Activated CD4-positive, alpha-beta T cell treated with anti-CD3 and anti-CD28 coated beads for 4 hours (primary cell): ENCODE measurements at regions not wholly inside any gene's neighbourhood (a gene's known extent, or its start where the extent isn't known, plus 50 kb on each side); places are given as distances from the start of the nearest gene placed in this dataset.
"Not testable (repeated sequence)": the region's sequence is repeated elsewhere in the genome, so short reads cannot be mapped to it uniquely, and the experiment has no call there.

Source experiments
- DNase-seq, 2 donors: peaks; one replicate each; pipeline ENCODE4 v3.0.0-alpha.2; 2020

DNA sequence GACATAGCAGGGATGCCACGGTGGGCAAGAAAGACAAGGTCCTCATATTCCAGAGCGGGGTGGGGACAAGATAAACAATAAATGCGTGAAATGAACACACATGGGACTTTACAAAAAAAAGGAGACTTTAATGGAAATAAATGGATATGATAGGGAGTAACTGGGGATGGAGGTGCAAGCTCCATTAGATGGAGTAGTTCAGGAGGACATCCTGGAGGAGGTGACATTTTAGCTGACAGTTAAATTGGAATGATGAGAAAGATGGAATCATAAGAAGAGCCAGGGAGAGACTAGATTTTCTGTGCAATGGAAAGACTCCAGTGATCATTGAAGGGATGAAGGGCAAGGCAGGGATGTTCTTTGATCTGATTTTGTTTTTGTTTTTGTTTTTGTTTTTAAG is 83.6 kb upstream of the MYL10 start:
- DNase-seq = no peak

DNA sequence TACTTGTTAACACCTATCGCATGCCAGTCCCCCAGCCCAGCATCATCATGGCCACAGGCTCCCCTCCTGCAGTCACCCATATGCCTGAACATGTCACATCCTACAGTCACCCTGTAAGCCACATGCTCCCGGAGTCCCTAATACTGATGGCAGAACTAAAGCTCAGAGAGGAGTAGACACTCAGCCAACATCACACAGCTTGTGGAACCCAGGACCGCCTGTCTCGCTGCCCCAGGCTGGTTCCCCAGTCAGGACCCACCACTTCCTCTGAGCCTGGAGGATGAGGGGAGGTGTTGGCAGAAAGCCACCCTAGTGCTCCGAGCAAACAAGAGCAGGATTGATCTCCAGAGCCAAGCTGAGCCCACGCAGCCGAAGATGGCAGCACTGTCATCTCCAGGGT is 85.0 kb upstream of the MYL10 start:
- no peak for DNase-seq

- DNase-seq = no peak
These were observed 88.7 kb upstream of the MYL10 start for GRCh38 chr7:101717628-101718357.

DNA sequence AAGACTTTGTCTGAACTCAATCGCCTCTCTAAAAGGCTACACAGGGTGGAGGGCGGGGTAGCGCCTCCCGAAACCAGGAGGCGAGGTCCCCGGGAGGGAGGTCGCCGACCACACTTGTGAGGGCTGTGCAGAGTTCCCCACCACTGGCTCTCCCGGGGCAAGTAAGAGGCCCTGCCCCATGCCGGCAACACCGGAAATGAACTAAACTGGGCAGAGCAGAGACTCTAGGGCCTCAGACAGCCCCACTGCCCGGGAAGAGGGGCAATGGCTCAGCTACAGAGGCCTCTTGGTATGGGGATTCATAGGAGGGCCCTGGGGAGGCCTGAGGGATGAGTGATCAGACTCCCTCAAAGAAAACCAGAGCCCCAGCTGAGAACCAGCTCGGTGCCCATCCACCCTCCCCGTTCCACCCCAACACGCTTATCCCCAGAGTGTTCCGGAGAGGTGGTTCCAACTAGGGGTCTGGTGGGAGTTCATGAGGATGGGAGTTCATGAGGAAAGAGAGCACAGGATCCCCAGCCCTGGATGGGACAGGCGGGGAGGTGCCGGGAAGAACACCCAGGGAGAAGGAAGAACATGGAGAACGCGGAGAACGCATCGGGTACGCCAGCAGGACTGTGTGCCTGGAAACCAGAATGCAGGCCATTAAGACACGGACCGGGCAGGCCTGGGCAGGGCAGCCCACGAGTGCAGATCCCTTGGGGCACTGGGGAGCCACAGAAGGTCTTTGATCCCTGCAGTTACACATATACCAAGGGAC is 89.4 kb upstream of the MYL10 start:
- no peak for DNase-seq

GRCh38 chr7:101719123-101719470 is 90.0 kb upstream of the MYL10 start:
- no peak for DNase-seq

DNA sequence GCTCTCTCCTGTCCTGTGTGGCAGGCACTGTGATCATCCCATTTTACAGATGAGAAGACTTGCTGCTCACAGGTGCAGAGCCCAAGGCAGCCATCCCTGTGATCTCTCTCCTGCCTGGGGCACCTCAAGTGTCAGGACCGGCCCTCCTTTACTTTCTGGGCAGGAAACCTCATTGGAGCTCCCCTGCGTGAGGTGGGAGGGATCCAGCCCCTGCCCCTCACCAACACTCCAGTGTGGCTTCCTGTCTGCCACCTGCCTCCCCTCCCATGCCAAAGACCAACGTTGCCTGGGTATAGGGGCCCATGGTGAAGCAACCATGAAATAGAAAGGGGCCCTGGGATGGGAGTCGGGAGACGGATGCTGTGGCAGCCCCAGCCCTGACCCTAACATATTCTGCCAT is 91.2 kb upstream of the MYL10 start:
- no peak for DNase-seq

DNA sequence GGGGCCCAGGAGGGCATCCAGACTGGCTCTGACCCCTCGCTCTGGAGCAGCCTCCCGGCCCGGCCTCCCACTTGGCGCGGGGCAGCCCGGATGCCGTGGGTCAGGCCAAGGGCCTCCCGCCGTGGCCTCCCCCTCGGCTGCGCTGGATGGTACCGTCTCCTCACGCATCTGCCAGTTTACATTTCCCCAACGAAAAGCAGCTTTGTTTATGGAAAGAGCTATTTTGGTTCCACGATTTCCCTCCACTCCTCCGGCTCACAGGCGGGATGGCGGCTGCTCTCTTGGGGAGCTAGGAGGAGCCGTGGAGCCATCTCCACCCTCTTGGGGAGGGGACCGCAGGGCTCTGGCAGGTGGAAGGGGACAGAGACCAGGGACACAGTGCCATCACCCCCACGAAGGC is 93.2 kb upstream of the MYL10 start:
- DNase-seq = no peak

- DNase-seq = no peak
These were observed 93.6 kb upstream of the CUX1 start for GRCh38 chr7:101723835-101724234.

DNA sequence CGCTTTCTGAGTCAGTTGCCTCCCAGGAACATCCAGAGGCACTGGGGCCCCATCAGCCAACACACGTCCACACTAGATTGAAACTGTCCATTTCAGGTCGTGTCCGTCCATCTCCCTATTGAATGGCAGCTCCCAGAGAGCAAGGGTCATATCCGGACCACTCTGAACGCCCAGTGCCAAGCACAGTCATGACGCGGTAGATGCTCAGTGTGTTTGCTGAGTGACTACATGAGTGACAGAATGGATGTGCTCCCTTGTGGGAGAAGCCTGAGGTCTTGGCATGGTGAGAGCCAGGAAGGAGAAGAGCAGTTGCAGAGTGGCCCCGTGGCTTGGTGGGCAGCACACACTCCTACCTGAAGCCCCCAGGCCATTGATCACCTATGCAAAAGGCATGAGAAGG is 92.5 kb upstream of the CUX1 start:
- no peak for DNase-seq

DNA sequence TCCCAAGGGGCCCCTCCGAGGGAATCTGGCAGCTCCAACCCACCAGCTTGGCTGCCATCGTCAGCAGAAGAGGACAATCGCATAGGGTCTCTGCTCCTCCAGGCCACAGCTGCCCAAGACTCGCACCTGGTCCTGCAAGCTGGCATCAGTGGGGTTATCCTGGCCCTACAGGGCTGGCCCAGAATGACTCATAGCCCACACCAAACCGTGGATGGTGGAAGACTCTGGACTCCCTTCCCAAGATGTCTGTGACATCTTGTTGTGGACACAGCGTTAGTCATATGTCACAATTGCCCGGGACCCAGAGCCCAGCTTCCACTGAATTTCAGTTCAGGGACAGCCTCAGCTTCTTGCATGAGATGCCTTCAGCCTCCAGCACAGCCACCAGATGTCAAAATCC is 91.5 kb upstream of the CUX1 start:
- DNase-seq = no peak

DNA sequence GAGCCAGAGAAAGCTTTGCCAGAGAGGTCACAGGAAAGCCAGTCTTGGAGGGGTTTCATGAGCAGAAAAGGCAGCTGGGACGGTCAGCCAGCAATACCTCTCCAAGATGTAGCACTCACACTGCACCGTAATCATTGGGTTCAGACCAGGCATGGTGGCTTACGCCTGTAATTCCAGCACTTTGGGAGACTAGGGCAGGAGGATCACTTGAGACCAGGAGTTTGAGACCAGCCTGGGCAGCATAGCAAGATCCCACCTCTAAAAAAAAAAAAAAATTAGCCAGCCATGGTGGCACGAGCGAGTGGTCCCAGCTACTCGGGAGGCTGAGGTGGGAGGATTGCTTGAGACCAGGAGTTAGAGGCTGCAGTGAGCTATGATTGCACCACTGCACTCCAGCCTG is 90.2 kb upstream of the CUX1 start:
- DNase-seq = no peak

GRCh38 chr7:101728128-101728527 is 89.3 kb upstream of the CUX1 start:
- no peak for DNase-seq

DNA sequence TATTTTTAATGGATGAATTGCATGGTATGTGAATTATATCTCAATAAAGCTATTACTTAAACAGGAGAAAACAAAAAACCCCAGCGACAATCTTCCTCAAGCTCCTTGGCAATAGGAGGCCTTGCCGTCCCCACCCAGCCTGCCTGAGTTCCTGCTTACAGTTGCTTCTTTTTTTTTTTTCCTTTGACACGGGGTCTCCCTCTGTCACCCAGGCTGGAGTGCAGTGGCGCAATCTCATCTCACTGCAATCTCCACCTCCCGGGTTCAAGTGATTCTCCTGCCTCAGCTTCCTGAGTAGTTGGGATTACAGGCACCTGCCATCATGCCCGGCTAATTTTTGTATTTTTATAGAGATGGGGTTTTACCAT is 88.6 kb upstream of the CUX1 start:
- not testable (repeated sequence) for DNase-seq

DNA sequence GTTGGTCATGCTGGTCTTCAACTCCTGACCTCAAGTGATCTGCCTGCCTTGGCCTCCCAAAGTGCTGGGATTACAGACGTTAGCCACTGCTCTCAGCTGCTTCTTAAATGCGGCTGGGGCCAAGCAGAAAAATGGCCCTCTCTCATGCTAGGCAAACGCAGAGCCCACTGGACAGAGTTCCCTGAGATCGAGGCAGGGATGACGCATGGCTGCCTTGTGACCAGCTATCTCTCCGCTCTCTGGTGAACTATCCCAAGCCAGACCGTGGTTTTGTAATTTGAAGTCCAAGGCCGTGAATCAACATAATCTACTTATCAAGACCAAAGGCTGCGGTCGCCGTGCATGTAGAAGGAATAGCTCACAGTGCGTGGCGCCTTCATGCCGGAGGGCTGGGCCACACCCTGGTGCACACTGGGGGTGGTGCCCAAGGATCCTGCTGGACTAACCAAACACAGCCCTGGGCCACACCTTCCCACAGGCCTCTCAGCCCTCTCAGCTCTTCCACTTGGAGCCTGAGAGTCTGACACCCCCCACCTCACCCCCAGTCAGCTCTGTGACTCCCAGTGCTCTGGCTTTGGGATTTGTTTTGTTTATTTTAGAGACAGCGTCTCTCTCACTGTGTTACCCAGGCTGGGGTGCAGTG is 88.1 kb upstream of the CUX1 start:
- no peak for DNase-seq

DNA sequence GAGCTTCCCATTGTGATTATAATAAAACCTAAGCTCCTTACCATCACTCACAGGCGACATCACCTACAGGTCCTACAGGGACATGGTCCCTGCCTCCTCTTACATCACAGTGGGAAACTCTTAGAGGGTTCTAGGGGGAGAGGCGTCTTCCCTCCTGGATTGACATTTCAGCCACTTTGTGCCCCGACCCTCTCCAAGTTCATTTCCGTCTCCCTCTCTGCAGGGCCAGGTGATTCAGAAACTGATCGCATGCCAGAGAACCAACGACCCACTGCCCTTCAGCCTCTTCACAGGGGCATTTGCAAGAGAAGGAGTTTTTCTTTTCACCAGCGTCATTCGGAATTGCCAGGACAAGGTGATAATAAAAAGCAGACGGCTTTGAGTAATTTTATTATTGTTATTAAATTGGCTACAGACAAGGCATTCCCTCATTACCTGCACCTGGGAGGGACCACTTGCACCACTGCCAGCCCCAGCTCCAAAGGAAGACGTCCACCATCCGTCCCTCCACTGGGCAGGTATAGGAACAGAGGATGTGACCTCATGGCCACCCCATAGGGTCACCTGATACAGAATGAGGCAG is 85.8 kb upstream of the CUX1 start:
- no peak for DNase-seq

GRCh38 chr7:101733713-101734475 is 83.5 kb upstream of the CUX1 start:
- DNase-seq = no peak

DNA sequence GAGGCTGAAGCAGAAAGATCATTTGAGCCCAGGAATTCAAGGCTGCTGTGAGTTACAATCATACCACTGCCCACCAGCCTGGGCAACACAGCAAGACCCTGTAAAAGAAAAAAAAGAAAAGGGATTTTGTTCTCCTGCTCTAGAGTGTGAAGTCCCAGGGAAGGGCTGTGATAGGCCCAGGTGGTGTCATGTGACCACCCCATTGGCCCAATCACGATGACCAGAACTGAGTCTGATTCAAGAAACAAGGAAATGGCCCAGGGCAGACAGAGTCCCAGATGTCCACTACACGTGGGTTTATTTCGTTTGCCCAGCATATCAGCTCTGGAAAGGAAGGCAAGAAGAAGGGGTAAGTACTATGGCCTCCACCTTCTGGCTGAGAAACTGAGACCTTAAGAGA is 81.3 kb upstream of the CUX1 start:
- no peak for DNase-seq

GRCh38 chr7:101739775-101740398 is 77.5 kb upstream of the CUX1 start:
- DNase-seq = no peak

DNA sequence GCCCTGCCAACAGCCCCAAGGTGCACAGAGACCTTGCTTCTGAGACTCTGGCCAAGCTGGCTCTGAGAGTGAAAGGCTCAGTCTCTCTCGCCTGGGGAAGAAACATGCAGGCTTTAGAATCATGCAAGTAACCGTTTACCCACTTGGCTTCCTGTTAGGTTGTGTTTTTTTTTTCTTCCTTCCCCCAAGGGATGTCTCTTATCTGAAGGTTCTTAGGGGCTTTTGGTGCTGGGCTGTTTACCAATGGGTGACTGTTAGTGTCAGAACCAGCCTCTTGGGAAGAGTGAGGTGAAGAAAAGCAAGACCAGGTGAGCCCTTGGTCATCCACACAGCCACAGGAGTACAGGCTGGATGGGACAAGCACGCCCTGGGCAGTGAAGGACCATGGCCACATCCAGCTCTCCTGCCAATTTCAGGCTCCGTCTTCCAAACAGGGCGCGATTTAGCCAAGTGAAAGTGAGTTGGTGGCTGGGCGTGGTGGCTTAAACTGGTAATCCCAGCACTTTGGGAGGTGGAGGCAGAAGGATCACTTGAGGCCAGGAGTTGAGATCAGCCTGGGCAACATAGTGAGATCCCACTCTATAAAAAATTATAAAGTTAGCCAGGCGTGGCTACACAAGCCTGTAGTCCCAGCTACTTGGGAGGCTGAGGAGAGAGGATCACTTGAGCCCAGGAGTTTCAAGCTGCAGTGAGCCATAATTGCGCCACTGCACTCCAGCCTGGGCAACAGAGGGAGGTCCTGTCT is 76.3 kb upstream of the CUX1 start:
- no peak for DNase-seq

DNA sequence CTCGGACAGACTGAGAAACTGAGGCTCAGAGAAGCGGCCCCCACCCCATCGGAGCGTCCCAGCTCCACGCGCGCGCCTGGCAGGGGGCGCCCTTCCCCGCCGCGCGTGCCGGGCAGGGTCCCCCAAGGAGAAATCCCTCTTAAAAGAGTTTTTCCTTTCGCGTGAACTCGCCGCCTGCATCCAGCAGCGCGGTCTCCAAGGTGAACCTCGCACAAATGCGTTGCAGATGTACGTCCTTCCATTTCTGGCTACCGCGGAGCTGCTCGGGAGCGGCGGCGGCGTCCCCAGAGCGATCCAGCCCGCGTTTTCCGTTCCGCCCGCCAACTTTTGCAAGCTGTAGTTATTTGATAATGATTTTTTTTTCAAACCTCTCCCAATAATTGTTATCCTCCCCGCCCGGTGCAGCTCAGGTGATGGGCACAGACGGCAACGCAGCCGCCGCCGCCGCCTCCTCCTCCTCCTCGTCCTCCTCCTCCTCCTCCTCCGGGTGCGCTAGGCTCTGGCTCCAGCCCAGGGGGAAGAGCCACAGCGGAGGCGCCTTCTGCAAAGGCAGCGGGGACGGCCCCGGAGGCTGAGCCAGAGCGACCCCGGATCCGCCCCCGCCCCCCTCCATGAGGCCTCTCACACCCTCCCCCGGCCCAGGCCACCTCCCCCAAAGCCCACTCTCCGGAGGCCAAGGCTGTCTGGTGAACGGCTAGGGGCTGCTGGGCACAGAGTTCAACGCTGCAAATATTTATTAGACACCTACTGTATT is 74.0 kb upstream of the CUX1 start:
- DNase-seq = peak; percentile 47 to 60

DNA sequence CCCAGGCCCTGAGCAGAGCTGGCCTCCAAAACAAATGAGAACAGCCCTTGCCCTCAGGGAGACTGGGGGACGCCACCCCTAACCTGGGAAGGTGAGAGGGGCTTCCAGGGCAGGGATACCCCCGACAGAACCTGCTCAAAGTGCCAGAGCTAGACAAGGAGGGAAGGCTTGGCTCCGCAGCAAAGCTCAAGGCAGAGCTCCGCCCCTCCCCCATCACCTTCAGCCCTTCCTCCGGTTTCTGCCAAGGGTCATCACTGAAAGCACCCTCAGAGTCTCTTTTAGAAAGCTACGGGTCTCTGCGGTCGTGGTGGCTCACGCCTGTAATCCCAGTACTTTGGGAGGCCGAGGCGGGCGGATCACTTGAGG is 73.4 kb upstream of the CUX1 start:
- DNase-seq = peak in 1 of 2 donors; percentile 1
